ENCODE measurements at regions not wholly inside any gene's neighbourhood (a gene's known extent, or its start where the extent isn't known, plus 50 kb on each side); places are given as distances from the start of the nearest gene placed in this dataset.

DNA sequence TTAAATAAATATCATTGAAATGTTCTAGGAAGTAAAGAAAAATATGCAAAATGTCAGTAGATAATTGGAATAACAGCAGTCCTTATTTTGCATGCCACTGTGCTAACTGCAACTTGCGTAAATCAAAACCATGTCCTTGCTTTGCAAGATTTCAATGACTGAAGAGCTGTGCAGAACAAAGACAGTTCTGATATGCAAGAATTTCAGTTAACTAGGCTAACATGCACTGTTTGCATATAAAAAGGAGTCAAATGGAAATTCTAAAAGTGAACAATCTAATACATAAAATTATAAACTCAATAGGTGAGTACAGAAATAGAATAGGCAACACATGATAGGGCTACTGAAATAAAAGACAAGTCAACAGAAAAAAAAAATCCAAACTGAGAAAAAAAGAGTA, 1844.6 kb upstream of the NUDT12 start:
- TF ChIP-seq, protein P1, sequence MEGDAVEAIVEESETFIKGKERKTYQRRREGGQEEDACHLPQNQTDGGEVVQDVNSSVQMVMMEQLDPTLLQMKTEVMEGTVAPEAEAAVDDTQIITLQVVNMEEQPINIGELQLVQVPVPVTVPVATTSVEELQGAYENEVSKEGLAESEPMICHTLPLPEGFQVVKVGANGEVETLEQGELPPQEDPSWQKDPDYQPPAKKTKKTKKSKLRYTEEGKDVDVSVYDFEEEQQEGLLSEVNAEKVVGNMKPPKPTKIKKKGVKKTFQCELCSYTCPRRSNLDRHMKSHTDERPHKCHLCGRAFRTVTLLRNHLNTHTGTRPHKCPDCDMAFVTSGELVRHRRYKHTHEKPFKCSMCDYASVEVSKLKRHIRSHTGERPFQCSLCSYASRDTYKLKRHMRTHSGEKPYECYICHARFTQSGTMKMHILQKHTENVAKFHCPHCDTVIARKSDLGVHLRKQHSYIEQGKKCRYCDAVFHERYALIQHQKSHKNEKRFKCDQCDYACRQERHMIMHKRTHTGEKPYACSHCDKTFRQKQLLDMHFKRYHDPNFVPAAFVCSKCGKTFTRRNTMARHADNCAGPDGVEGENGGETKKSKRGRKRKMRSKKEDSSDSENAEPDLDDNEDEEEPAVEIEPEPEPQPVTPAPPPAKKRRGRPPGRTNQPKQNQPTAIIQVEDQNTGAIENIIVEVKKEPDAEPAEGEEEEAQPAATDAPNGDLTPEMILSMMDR (conservative IDR thresholded peaks at IDR 0.05 in 1 of 2, IDR thresholded peaks at IDR 0.05 in 1 of 2; ENCODE audit: extremely low read depth in 1 of 2, insufficient read depth in 1 of 2, low read depth in 1 of 2, low read length in 2 of 2), result no peak
- TF ChIP-seq EZH2 (IDR thresholded peaks at IDR 0.05; ENCODE audit: borderline replicate concordance, low read length), result no peak

All from mammary epithelial cell (primary cell).